ENCODE measurements at regions not wholly inside any gene's neighbourhood (a gene's known extent, or its start where the extent isn't known, plus 50 kb on each side); places are given as distances from the start of the nearest gene placed in this dataset.

- Histone ChIP-seq H3K79me2 (ENCODE audit: low read length) (no peaks in the 10 kb centered on the region), H3F3A (ENCODE audit: low read length, unreplicated experiment) (no peaks in the 10 kb centered on the region), H3K9me3 (ENCODE audit: low read length) (no peaks in the 10 kb centered on the region), H4K20me1 (ENCODE audit: low read length) (no peaks in the 10 kb centered on the region), H2AFZ (ENCODE audit: low read length) (no peak overlapping the region), H3K36me3 (ENCODE audit: low read depth, low read length) (no peaks in the 10 kb centered on the region), H3K4me1 (ENCODE audit: insufficient read depth, low read length) (no peaks in the 10 kb centered on the region), H3K27me3 (ENCODE audit: low read length) (no peaks in the 10 kb centered on the region), H3K27ac (ENCODE audit: low read length) (no peak overlapping the region), H3K4me3 (ENCODE audit: low read length) (no peak overlapping the region), H3K4me2 (ENCODE audit: low read length) (no peak overlapping the region), H3K9me2 (replicated peaks; ENCODE audit: low read length) (no peaks in the 10 kb centered on the region), H3K9ac (ENCODE audit: low read length) (no peak overlapping the region)
- ATAC-seq (no peak), DNase-seq (no peak)
- BruUV-seq (replicated peaks): no TSS peak
- ChIA-PET POLR2A (ENCODE audit: unreplicated experiment) (no interaction called here), CTCF (no interaction called here)
- TF ChIP-seq CTCF (conservative IDR thresholded peaks at IDR 0.05; ENCODE audit: low read depth, low read length) (no peak), EZH2 (IDR thresholded peaks at IDR 0.05; ENCODE audit: low read length, unreplicated experiment) (no peak), EZH2phosphoT487 (IDR thresholded peaks at IDR 0.05; ENCODE audit: borderline replicate concordance, low read length) (no peak)
- intact Hi-C loops (cut with micrococcal nuclease): no loop called here
Measured at GRCh38 chr3:70749122-70749521, 436.7 kb upstream of the MDFIC2 start.

- POLR2A ChIA-PET (ENCODE audit: unreplicated experiment): no interaction called here
- no peak for DNase-seq
- CTCF ChIA-PET: no interaction called here
- Histone ChIP-seq H3K9me2 (replicated peaks; ENCODE audit: low read length) (no peaks in the 10 kb centered on the region), H3K4me3 (ENCODE audit: low read length) (no peak overlapping the region), H2AFZ (ENCODE audit: low read length) (no peak overlapping the region), H3K27me3 (ENCODE audit: low read length) (no peaks in the 10 kb centered on the region), H3K79me2 (ENCODE audit: low read length) (no peaks in the 10 kb centered on the region), H3K9me3 (ENCODE audit: low read length) (no peaks in the 10 kb centered on the region), H3K9ac (ENCODE audit: low read length) (no peak overlapping the region), H3K4me1 (ENCODE audit: insufficient read depth, low read length) (0 out of 2 replicates have a peak, but pooled peaks cover 2% of the 10 kb centered on the region), H3K27ac (ENCODE audit: low read length) (no peak overlapping the region), H4K20me1 (ENCODE audit: low read length) (no peaks in the 10 kb centered on the region), H3F3A (ENCODE audit: low read length, unreplicated experiment) (no peaks in the 10 kb centered on the region), H3K36me3 (ENCODE audit: low read depth, low read length) (no peaks in the 10 kb centered on the region), H3K4me2 (ENCODE audit: low read length) (no peak overlapping the region)
- no peak for ATAC-seq
- BruUV-seq (replicated peaks): no TSS peak
- intact Hi-C loops (cut with micrococcal nuclease): no loop called here
- TF ChIP-seq CTCF (conservative IDR thresholded peaks at IDR 0.05; ENCODE audit: low read depth, low read length) (no peak), EZH2 (IDR thresholded peaks at IDR 0.05; ENCODE audit: low read length, unreplicated experiment) (no peak), EZH2phosphoT487 (IDR thresholded peaks at IDR 0.05; ENCODE audit: borderline replicate concordance, low read length) (no peak)
Measured at GRCh38 chr3:70748593-70748992, 436.2 kb upstream of the MDFIC2 start.

GRCh38 chr3:70747847-70748246 is 435.4 kb upstream of the MDFIC2 start:
- BruUV-seq (replicated peaks): no TSS peak
- POLR2A ChIA-PET (ENCODE audit: unreplicated experiment): interaction anchor here (0.6 kb wide), 1 partner anchor 31 kb away, joined by 7 read pairs; no protein-coding TSS in a partner anchor

More at GRCh38 chr3:70747847-70748246, 435.4 kb upstream of the MDFIC2 start:
- Histone ChIP-seq H3K9ac (ENCODE audit: low read length) (no peak overlapping the region), H3K4me3 (ENCODE audit: low read length) (no peak overlapping the region), H2AFZ (ENCODE audit: low read length) (no peak overlapping the region), H3K79me2 (ENCODE audit: low read length) (no peaks in the 10 kb centered on the region), H3K4me2 (ENCODE audit: low read length) (no peak overlapping the region), H3K9me2 (replicated peaks; ENCODE audit: low read length) (no peaks in the 10 kb centered on the region), H3K4me1 (ENCODE audit: insufficient read depth, low read length) (0 out of 2 replicates have a peak, but pooled peaks cover 4% of the 10 kb centered on the region), H3K27me3 (ENCODE audit: low read length) (no peaks in the 10 kb centered on the region), H3K27ac (ENCODE audit: low read length) (no peak overlapping the region), H3K9me3 (ENCODE audit: low read length) (no peaks in the 10 kb centered on the region), H4K20me1 (ENCODE audit: low read length) (no peaks in the 10 kb centered on the region), H3K36me3 (ENCODE audit: low read depth, low read length) (no peaks in the 10 kb centered on the region), H3F3A (ENCODE audit: low read length, unreplicated experiment) (no peaks in the 10 kb centered on the region)
- TF ChIP-seq EZH2 (IDR thresholded peaks at IDR 0.05; ENCODE audit: low read length, unreplicated experiment) (no peak), CTCF (conservative IDR thresholded peaks at IDR 0.05; ENCODE audit: low read depth, low read length) (no peak), EZH2phosphoT487 (IDR thresholded peaks at IDR 0.05; ENCODE audit: borderline replicate concordance, low read length) (no peak)
- ATAC-seq (no peak), DNase-seq (no peak)
- CTCF ChIA-PET: no interaction called here
- intact Hi-C loops (cut with micrococcal nuclease): no loop called here

Data from PC-3 (cell line).